A673 (cell line): ENCODE measurements at regions not wholly inside any gene's neighbourhood (a gene's known extent, or its start where the extent isn't known, plus 50 kb on each side); places are given as distances from the start of the nearest gene placed in this dataset.

ENCODE experiments used
- BruUV-seq: library from RNA; stranded (reverse); fragments of 400-500 nt; replicated peaks from 2 replicates; lab custom pipeline; 2021; lab: Mats Ljungman, UMichigan
- CTCF ChIA-PET: fragments of 300-600 bp; sonication (Branson Sonifier 250); formaldehyde crosslinking; loops from one replicate; lab custom pipeline; 2022; ENCODE audit warnings: antibody characterized with exemption; lab: Charles Lee
- POLR2A ChIA-PET: fragments of 300-600 bp; sonication (Branson Sonifier 250); formaldehyde crosslinking; loops from one replicate; lab custom pipeline; 2022; ENCODE audit warnings: antibody characterized with exemption; ENCODE audit not compliant: low non-redundant PET; lab: Charles Lee
- DNase-seq: peaks from one replicate; pipeline ENCODE4 v3.0.0-alpha.2; 2015; ENCODE audit warnings: low spot score
- H3K27ac ChIP-seq: fragments of 200-600 bp; sonication (generic); 2 replicates; pipeline ENCODE4 v1.5.1; 2016; ENCODE audit warnings: mixed run types, low read depth, mild to moderate bottlenecking, mixed read lengths, antibody characterized with exemption, low read length; ENCODE audit not compliant: poor library complexity, severe bottlenecking
- H3K27me3 ChIP-seq: fragments of 200-600 bp; sonication (generic); replicated peaks from 2 replicates; pipeline ENCODE4 v1.6.1; 2017; ENCODE audit warnings: mixed run types, low read depth, mild to moderate bottlenecking, mixed read lengths, antibody characterized with exemption, low read length; ENCODE audit not compliant: insufficient read depth, poor library complexity
- H3K36me3 ChIP-seq: fragments of 200-600 bp; sonication (generic); 2 replicates; pipeline ENCODE4 v1.6.1; 2016; ENCODE audit warnings: mixed run types, mild to moderate bottlenecking, mixed read lengths, antibody characterized with exemption, low read length; ENCODE audit not compliant: insufficient read depth, poor library complexity, severe bottlenecking
- H3K4me1 ChIP-seq: fragments of 200-600 bp; sonication (generic); 2 replicates; pipeline ENCODE4 v1.6.1; 2017; ENCODE audit warnings: mixed run types, mild to moderate bottlenecking, mixed read lengths, antibody characterized with exemption, low read length; ENCODE audit not compliant: insufficient read depth, poor library complexity, severe bottlenecking
- H3K4me3 ChIP-seq: fragments of 200-600 bp; sonication (generic); 2 replicates; pipeline ENCODE4 v1.5.1; 2016; ENCODE audit warnings: low read depth, mixed run types, mild to moderate bottlenecking, mixed read lengths, low read length; ENCODE audit not compliant: poor library complexity, severe bottlenecking
- H3K9me3 ChIP-seq: fragments of 200-600 bp; sonication (generic); 2 replicates; pipeline ENCODE4 v1.6.1; 2016; ENCODE audit warnings: mixed run types, low read depth, mild to moderate bottlenecking, mixed read lengths, antibody characterized with exemption, low read length; ENCODE audit not compliant: poor library complexity, severe bottlenecking
- CTCF ChIP-seq: fragments of 300-800, 200-600 bp; sonication (generic); conservative IDR thresholded peaks from 2 replicates; pipeline ENCODE4 v1.5.1; 2017; ENCODE audit warnings: low read depth, mild to moderate bottlenecking, antibody characterized with exemption, low read length, moderate library complexity, mixed read lengths
- EZH2 ChIP-seq: fragments of 200-600 bp; sonication (generic); IDR thresholded peaks from 2 replicates; pipeline ENCODE4 v1.6.1; 2017; ENCODE audit warnings: borderline replicate concordance, low read depth, mild to moderate bottlenecking, mixed read lengths, antibody characterized with exemption, low read length; ENCODE audit not compliant: poor library complexity, severe bottlenecking
- intact Hi-C: fragments of 100-400 bp; cut with micrococcal nuclease; formaldehyde crosslinking; loops from one replicate; pipeline ENCODE4 v1.10.0; 2022; ENCODE audit not compliant: unreplicated experiment

GRCh38 chr7:52482076-52482475, 553.4 kb upstream of the POM121L12 start:
- CTCF ChIA-PET, result no interaction called here
- Histone ChIP-seq H3K36me3 (no peaks in the 10 kb centered on the region), H3K4me1 (no peaks in the 10 kb centered on the region), H3K27ac (no peak overlapping the region), H3K27me3 (no peaks in the 10 kb centered on the region), H3K9me3 (peaks cover 27% of the 10 kb centered on the region), H3K4me3 (no peak overlapping the region)
- intact Hi-C loops, result no loop called here
- no peak for TF ChIP-seq EZH2
- TF ChIP-seq CTCF, result no peak
- POLR2A ChIA-PET, result no interaction called here
- BruUV-seq, result no TSS peak
- DNase-seq, result no peak

DNA sequence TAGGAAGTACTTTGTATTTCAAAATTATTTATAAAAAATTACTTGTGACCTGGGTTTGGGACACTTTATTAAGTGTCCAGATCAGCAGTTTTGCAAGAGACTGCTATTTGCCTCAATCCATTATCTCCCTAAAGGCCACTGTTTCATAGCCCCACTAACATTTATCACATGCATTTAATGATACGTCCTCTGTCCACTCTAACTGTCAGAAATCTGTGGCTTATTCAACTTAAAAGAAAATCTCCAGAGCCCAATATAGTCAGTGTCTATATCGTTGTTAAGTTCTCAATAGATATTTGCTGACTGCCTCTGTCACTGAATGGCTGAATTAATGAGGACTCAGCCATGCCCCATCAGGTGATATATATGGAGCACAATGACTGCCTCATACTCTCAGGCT, 553.9 kb upstream of the POM121L12 start:
- ChIA-PET CTCF (no interaction called here), POLR2A (no interaction called here)
- BruUV-seq, result no TSS peak

DNA sequence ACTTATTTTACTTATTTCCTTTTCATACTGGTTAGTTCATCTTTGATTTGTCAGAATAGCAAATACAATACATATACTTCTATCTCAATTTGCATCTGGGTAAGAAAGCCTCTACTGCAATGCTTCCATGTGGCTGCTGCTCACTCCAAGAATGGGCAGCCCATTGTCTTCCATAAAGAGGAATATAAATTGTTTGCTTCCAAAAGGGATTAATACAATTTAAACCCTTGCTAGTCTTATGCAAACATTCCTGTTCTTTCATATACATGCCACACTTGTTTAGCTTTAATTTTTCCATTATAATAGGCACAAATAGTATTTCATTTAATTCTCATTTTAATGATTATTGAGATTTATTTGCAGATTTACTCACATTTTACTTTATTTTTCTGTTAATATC, 555.4 kb upstream of the POM121L12 start:
- Histone ChIP-seq H3K27me3 (no peaks in the 10 kb centered on the region), H3K4me3 (no peak overlapping the region), H3K4me1 (no peaks in the 10 kb centered on the region), H3K36me3 (no peaks in the 10 kb centered on the region), H3K9me3 (peaks cover 25% of the 10 kb centered on the region), H3K27ac (no peak overlapping the region)
- intact Hi-C loops, result no loop called here
- ChIA-PET POLR2A (no interaction called here), CTCF (no interaction called here)
- DNase-seq, result no peak
- BruUV-seq, result no TSS peak
- TF ChIP-seq CTCF (no peak), EZH2 (no peak)

More for the DNA sequence above, 553.9 kb upstream of the POM121L12 start:
- intact Hi-C loops, result no loop called here
- no peak for DNase-seq
- H3K27me3 ChIP-seq, result no peaks in the 10 kb centered on the region
- H3K27ac ChIP-seq, result no peak overlapping the region
- peaks cover 25% of the 10 kb centered on the region for H3K9me3 ChIP-seq
- no peaks in the 10 kb centered on the region for H3K36me3 ChIP-seq
- no peak overlapping the region for H3K4me3 ChIP-seq
- TF ChIP-seq EZH2 (no peak), CTCF (no peak)
- H3K4me1 ChIP-seq, result no peaks in the 10 kb centered on the region
